Right ventricle myocardium superior (tissue), 1 donor: ENCODE measurements at regions not wholly inside any gene's neighbourhood (a gene's known extent, or its start where the extent isn't known, plus 50 kb on each side); places are given as distances from the start of the nearest gene placed in this dataset.
"Not testable (repeated sequence)": the region's sequence is repeated elsewhere in the genome, so short reads cannot be mapped to it uniquely, and the experiment has no call there.

Experiments
- ATAC-seq: fragments of 200-7000 bp; cut with Tn5 transposase; one replicate; pipeline ENCODE4 v1.9.1; 2020; ENCODE audit warnings: mild to moderate bottlenecking; ENCODE audit not compliant: poor library complexity
- DNase-seq: peaks from one replicate; pipeline ENCODE4 v3.0.0-alpha.2; 2020
- intact Hi-C: fragments of 100-400 bp; cut with DNase I; formaldehyde crosslinking; loops from one replicate; pipeline ENCODE4 v1.11.2; 2022
- donor health status: DM: no; HTN: yes; CAD: no; lungs with severe emphysema.

DNA sequence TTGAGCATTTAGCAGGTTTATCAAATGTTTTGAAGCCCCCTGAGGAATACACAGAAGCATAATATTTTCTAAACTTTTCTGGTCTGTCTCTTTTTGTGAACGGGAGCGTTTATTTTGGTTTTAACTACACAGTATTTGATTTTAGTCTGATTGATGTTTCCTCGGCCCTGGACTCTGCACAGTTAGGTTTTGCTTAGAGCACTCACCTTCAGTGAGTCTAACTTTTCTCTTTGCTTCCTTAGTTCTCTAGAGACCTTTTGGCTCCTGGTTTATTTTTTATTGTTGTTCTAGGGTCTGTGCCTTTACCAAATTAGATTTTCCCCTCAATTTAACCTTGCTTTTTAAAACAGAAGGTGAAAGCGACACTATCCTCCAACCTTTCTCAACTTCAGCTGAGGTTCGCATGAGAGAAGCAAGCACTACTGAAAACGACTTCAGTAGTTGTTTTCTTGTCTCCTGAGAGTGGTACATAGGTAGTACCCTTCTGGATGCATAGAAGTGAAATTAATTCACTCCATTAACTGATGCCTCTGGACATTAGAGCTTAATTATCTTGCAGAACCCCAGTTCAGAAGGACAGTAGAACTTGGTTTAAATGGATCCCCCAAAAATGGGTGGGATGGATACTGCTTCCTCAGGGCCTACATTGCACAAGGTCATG is 166.7 kb upstream of the ELL2 start:
- DNase-seq = no peak
- ATAC-seq = no peak
- intact Hi-C loops = no loop called here

DNA sequence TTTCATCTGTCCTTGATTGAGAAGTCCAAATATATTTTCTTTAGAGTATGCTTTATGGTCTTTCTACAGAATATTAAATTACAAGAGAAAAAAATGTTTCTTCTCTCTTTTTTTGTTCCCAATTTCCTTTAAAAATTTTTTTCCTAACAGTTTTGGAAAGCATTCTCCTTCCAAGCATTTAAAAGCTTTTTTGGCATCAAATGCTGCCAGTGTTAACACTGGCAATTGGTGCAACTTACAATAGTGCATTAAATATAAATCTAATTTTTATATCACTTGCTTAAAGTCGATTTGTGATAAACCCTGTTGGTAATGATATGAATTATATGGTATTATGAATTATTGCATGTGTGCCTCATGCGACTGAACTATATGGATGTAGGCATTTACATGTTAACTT is 165.9 kb upstream of the ELL2 start:
- DNase-seq (no peak), ATAC-seq (no peak)
- intact Hi-C loops = no loop called here

DNA sequence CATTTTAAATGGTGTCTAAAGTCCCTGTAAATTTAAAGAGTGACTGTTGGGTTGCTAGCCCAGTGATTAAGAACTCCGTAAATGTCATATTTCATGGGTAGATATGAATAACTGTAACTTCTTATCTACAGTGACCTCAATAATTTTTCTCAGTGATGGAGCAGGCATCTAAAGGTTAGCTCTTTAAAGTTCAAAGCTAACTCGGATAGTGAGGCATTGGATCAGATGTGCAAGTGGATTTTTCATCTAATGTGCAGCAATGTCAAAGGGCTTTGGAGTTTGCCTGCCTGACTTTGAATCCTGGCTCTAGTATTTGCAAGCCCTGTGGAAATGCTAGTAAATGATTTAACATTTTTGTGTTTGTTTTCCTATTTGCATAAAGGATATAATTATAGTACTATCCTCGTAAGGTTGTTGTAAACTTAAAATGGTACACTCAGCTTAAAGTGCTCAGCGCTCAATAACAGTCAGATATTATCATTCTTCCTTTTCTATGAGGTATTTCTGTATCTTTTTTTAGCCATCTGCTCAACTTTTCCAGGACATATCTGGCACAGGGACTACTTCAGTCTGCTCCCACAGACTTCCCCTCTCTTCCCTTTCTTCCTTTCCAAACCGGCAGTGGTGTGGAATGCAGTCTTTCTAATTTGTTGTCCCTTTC is 163.7 kb upstream of the ELL2 start:
- intact Hi-C loops = no loop called here
- DNase-seq = no peak
- peak; percentile 74 for ATAC-seq

DNA sequence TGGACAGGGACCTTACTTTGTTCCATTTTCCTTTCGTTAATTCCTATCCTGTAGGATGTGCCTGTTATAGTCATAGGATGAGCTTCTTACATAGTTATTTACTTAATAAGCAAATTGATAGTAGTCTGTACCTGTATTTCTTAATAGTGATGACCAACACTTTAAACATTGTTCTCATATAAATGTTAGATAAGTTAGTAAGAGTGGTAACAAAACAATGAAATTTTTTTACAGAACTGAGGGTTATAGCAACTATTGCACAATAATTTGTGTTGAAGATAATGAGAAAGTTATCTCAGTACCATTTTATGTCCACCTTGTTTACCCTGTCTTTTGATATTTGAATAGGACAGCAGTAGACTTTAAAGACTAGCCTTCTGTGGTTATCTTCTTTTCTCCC is 162.9 kb upstream of the ELL2 start:
- DNase-seq (no peak), ATAC-seq (no peak)
- intact Hi-C loops = no loop called here

DNA sequence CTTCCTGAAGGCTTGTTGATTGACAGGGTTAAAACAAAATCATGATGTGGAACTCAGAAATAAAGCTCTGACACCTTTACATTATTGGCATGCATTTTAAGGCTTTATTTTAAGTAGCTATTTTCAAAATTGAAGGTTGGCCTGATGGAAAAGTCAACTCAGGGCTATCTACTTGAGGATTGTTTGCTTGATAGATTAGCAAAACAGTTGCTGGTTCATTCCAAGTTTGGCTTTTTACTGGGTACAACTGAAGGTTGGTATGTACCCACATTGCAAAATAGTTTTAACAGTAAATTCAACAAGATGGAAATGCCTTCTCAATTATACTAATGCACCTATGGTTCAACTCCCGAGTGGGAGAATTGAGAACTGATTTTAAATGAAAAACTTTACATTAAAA is 161.8 kb upstream of the ELL2 start:
- ATAC-seq (no peak), DNase-seq (no peak)
- intact Hi-C loops = no loop called here

DNA sequence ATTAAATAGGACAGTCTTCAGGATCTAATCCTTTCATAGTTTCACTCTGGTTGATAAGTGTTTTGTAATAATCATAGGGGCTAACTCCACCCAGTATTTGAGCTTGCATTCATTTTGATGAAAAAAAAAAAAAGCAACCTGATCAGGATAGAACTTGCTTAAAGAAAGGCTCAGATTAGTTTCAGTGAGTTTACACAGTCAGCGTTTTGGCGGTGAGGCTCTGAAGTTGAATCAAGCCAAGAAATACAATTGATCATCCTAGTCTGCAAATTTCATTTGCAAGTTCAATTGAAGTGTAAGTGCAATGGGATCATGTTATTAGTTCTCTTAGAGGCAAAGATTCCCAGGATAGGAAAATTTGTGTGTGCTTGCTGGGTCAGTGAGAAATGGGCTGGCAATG is 159.7 kb upstream of the ELL2 start:
- DNase-seq (no peak), ATAC-seq (no peak)
- intact Hi-C loops = no loop called here

DNA sequence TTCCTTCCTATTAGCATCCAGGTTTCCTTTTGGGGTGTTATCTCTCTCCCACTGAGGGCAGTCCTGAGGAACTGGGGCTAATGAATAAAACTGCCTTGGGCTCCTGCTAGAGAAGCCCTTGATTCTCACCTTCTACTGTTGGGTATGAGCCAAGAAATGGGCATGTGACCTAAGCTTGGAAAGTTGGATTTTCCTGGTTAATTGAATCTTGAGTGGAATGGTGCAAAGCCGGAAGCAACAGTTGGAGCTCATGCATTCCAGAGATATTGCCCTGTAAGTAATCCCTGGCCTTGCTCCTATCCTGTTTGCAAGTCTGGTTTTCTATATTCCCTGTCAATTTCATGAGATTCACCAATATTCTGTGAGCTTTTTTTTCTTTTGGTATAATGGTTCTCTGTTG is 158.5 kb upstream of the ELL2 start:
- intact Hi-C loops = no loop called here
- ATAC-seq (no peak), DNase-seq (no peak)

DNA sequence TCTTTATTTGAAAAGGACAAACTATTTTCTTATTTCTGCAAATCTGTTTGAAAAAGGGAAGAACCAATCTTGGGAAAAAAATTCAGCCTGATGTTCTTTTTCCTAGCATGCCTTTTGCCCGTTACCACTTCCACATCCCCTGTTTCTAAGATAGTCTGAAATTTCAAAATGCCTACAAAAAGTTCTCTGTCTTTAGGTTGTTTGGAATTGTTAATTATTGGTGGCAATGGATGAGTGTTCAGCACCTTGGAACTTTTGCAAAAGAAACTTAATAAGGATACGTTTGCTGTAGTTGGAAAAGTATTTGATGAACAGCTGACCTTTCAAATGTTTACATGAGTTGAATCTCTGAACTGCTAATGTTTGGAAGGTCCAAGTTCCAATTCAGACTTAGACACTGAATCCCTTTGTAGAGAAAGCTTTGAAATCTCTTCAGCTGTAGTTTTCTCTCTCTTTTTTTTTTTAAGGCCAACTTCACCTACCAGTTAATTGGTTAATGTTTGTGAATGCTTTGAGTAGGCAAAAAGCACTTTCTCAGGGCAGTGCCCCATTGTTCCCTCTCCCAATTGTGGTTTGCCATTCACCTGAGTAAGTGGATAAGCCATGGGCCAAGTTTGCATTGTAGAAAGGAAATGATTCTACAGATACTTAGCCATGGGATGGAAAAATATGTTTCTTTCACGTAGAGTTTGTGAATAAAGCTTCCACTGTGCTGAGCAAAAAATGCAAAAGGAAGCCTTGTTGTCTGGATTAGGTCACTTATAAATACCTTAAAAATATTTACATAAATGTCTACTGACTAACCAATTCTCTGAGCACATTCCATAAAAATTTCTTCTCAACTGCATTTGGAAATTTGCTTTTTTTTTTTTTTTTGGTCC is 156.4 kb upstream of the ELL2 start:
- DNase-seq = no peak
- no peak for ATAC-seq
- intact Hi-C loops = no loop called here

DNA sequence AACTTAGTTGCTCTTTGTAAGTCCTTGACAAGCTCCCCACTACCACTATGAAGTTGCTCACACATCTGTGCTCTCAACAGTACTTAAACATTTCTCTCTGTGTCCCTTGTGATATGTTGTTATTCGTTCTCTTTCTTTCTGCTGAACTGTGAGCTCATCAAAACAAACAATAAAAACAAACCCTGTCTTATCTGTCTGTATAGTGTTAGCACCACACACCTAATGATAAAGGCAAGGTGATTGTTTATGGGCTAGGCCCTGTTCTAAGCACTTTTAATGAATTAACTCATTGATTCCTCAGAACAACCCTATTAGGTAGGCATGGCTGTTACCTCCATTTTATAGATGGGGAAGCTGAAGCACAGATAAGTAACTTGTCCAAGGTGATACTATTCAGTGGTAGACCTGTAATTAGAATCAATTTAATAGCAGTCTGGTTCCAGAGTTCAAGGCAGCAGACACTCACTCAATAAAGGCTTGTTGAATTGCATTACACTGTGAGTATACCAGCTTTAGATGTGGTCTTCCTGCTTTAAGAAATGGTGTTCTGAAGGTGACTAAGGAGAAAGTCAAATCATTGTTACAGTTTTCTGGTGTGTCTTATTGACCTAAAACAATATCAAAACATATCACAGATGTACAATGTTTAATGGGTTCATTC is 153.6 kb upstream of the ELL2 start:
- ATAC-seq (no peak), DNase-seq (no peak)
- intact Hi-C loops = no loop called here

DNA sequence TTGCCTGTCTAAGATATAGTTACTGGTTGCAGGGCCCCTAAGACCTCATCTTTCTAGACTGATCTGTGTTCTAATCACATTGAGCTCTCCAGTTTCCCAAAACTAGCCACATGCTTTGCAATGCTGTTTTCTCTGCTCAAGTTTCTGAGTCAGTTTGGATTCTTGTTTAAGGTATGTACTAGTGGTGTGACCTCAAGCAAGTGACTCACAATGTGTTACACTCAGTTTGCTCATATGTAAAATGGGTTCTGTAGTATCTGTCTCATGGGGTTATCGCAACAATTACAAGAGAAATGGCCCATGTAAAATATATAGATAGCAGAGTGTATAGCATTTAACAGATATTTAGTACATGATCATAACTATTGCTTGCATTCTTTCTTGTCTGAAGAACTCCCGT is 153.1 kb upstream of the ELL2 start:
- no peak for DNase-seq
- no peak for ATAC-seq
- intact Hi-C loops = no loop called here

DNA sequence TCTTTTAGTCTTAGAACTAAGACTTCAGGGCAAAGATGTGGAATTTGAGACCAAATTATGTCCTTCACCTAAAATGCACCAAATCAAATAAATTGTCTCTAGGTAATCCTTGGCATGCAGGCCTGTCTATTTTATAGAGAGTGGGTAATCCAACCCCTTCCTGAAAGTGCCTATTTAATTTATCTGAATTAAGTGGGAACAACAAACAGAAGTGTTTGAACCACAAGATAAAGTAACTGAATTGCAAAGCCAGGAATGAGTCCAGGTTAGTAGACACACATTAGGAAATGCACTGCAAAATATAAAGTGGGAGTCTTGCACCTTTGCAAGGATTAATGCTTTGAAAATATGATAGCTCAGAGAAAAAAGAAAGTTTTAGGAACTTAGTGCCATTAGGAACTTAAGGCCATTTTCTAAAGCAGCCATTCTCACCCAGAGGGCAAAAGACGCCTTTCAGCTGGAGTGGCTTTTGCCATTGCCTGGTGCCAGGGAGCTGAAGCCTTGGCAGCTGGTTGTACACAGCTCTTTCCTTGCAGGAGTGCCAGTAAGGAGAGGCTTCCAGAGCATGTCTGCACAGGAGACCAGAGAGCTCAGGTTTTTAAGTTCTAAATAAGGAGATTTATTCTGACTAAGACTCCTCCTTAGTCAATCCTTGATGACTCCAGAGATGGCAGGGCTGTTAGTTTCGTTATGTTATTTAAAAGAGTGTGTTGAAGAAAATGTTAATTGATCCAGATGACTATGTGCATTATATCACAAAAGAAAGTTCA is 151.7 kb upstream of the ELL2 start:
- intact Hi-C loops = no loop called here
- ATAC-seq (peak; percentile 93), DNase-seq (peak; percentile 46)

DNA sequence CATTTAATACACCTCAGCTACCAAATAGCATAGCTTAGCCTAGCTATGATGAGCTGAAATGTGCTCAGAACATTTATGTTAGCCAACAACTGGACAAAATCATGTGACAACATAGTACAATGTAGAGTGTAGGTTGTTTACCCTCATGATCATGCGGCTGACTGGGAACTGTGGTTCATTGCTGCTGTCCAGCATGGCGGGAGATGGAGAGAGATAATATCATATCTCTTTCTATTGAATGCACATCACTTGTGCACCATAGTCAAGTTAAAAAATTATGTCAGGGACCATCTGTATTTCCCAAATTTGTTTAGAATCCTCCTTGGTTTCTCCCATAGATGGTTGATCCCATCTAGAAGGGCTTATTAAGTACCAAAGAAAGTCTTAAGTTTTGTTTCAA is 151.1 kb upstream of the ELL2 start:
- intact Hi-C loops = no loop called here
- ATAC-seq (no peak), DNase-seq (no peak)

DNA sequence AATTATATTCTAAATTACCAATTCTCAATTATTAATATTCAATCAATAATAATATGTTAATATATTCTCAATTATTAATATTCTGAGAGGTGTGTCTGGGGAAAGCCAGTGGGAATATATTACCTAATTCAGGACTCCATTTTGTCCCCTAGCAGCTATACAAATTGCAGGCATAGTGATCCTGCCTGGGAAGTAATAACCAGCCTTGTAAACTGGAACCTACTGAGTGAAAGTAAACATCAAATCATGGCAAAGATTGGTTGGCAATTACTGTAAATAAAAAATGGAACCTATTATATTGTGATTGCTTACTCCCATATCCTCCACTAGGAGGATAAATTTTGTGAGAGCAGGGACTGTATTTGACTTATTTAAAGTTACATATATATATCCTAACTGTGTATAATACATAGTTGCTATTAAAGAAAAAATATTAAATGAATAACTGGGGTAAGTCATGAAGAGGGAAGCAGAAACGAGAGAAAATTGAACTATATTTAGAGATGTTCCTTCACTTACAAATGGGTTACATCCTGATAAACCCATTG is 150.5 kb upstream of the ELL2 start:
- intact Hi-C loops = no loop called here
- ATAC-seq (no peak), DNase-seq (no peak)

DNA sequence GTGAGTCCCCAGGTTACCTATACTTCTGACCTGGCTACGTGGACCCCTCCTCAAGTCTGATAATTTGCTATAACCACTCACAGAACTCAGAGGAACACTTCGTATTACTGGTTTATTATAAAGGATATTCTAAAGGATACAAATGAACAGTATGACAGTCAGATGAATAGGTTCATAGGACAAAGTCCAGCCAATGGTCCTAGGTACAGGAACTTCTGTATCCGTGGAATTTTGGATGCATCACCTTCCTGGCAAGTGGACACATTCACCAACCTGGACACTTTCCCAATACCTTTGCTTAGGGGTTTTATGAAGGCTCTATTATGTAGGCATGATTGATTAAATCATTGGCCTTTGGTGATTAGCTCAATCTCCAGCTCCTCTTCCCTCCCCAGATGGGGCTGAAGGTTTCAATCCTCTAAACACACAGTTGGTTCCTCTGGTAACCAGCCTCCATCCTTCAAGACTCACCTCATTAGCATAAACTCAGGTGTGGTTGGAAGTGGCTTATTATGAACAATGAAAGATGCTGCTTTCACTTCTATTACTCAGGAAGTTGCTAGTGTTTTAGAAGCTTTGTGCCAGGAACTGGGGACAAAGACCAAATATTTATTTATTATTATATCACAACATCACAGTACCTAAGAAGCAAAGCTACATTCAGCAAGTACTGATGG is 149.6 kb upstream of the ELL2 start:
- no peak for DNase-seq
- intact Hi-C loops = no loop called here

DNA sequence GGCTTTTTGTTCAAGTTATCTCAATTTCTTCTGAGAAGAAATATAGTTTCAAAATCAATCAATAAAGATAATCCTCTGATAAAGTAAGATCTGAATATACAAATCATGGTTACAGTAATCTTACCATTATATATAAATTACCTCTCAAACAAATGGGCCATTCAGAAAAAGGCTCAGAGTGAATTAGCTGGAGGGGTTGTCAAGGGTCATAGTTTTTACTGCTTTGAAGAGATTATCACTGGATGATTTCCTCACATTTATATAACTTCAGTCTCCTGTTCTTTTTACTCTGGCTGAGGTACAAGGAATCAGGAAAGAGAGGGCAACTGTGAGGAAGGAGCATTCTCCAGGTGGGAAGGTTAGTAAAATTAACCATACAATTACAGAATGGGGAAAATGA is 148.6 kb upstream of the ELL2 start:
- no peak for ATAC-seq
- no peak for DNase-seq
- intact Hi-C loops = no loop called here

More for the DNA sequence above, 149.6 kb upstream of the ELL2 start:
- no peak for ATAC-seq

DNA sequence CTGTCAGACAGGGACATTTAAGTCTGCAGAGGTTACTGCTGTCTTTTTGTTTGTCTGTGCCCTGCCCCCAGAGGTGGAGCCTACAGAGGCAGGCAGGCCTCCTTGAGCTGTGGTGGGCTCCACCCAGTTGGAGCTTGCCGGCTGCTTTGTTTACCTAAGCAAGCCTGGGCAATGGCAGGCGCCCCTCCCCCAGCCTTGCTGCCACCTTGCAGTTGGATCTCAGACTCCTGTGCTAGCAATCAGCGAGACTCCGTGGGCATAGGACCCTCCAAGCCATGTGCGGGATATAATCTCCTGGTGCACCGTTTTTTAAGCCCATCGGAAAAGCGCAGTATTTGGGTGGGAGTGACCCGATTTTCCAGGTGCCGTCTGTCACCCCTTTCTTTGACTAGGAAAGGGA is 147.0 kb upstream of the ELL2 start:
- intact Hi-C loops, DNase-seq, ATAC-seq: not testable (repeated sequence)

DNA sequence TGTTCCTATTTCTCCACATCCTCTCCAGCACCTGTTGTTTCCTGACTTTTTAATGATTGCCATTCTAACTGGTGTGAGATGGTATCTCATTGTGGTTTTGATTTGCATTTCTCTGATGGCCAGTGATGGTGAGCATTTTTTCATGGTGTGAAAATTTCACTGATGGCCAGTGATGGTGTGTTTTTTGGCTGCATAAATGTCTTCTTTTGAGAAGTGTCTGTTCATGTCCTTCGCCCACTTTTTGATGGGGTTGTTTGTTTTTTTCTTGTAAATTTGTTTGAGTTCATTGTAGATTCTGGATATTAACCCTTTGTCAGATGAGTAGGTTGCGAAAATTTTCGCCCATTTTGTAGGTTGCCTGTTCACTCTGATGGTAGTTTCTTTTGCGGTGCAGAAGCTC is 142.2 kb upstream of the ELL2 start:
- intact Hi-C loops, ATAC-seq, DNase-seq: not testable (repeated sequence)
